ENCODE measurements at regions not wholly inside any gene's neighbourhood (a gene's known extent, or its start where the extent isn't known, plus 50 kb on each side); places are given as distances from the start of the nearest gene placed in this dataset.
A peak's percentile ranks its signal among the peaks of the same experiment; 100 is the strongest.

- Mint-ChIP-seq H3K4me3 (no peak overlapping the region), H3K27ac (no peak overlapping the region), H3K4me1 (ENCODE audit: low read depth) (no peaks in the 10 kb centered on the region), H3K36me3 (ENCODE audit: low read depth) (no peaks in the 10 kb centered on the region), H3K9me3 (no peaks in the 10 kb centered on the region), H3K27me3 (no peaks in the 10 kb centered on the region)
- no peak for DNase-seq
- CTCF ChIA-PET: no interaction called here
- H3K4me1 ChIP-seq (ENCODE audit: insufficient read depth, low read length): no peaks in the 10 kb centered on the region
- H3K27ac ChIP-seq (ENCODE audit: low read depth in 1 of 2, low read length in 2 of 2): no peak overlapping the region
- POLR2A ChIA-PET: no interaction called here
- no peak overlapping the region for H3K4me3 ChIP-seq (ENCODE audit: low read length)
- H3K27me3 ChIP-seq (ENCODE audit: control insufficient read depth in 1 of 2, insufficient read depth in 2 of 2, low read length in 2 of 2): peaks cover 0 to 4% of the 10 kb centered on the region in 2 experiments
- TF ChIP-seq CTCF (IDR thresholded peaks at IDR 0.05): no peak
- intact Hi-C loops (cut with DNase I, micrococcal nuclease): no loop called here
- no peaks in the 10 kb centered on the region for H3K9me3 ChIP-seq (ENCODE audit: control insufficient read depth in 1 of 2, insufficient read depth in 1 of 2, low read length in 2 of 2)
- no peaks in the 10 kb centered on the region for H3K36me3 ChIP-seq (ENCODE audit: insufficient read depth, low read length)
- no peak for ATAC-seq (ENCODE audit: poor library complexity)
These were observed 141.9 kb downstream of the FCRL5 start for GRCh38 chr1:157410457-157410856.

GRCh38 chr1:157409927-157410326 is 142.4 kb downstream of the FCRL5 start:
- no peaks in the 10 kb centered on the region for H3K4me1 Mint-ChIP-seq (ENCODE audit: low read depth)
- H3K4me3 Mint-ChIP-seq: no peak overlapping the region
- H3K36me3 Mint-ChIP-seq (ENCODE audit: low read depth): no peaks in the 10 kb centered on the region
- Histone ChIP-seq H3K4me1 (ENCODE audit: insufficient read depth, low read length) (no peaks in the 10 kb centered on the region), H3K27me3 (ENCODE audit: control insufficient read depth in 1 of 2, insufficient read depth in 2 of 2, low read length in 2 of 2) (no peaks in the 10 kb centered on the region), H3K4me3 (ENCODE audit: low read length) (no peak overlapping the region), H3K27ac (ENCODE audit: low read depth in 1 of 2, low read length in 2 of 2) (no peak overlapping the region), H3K36me3 (ENCODE audit: insufficient read depth, low read length) (no peaks in the 10 kb centered on the region), H3K9me3 (ENCODE audit: control insufficient read depth in 1 of 2, insufficient read depth in 1 of 2, low read length in 2 of 2) (no peaks in the 10 kb centered on the region)
- ChIA-PET CTCF (no interaction called here), POLR2A (no interaction called here)
- no peaks in the 10 kb centered on the region for H3K9me3 Mint-ChIP-seq
- intact Hi-C loops (cut with DNase I, micrococcal nuclease): no loop called here
- H3K27me3 Mint-ChIP-seq: no peaks in the 10 kb centered on the region
- ATAC-seq (ENCODE audit: poor library complexity) (no peak), DNase-seq (no peak)
- TF ChIP-seq CTCF (IDR thresholded peaks at IDR 0.05): no peak
- H3K27ac Mint-ChIP-seq: no peak overlapping the region

DNA sequence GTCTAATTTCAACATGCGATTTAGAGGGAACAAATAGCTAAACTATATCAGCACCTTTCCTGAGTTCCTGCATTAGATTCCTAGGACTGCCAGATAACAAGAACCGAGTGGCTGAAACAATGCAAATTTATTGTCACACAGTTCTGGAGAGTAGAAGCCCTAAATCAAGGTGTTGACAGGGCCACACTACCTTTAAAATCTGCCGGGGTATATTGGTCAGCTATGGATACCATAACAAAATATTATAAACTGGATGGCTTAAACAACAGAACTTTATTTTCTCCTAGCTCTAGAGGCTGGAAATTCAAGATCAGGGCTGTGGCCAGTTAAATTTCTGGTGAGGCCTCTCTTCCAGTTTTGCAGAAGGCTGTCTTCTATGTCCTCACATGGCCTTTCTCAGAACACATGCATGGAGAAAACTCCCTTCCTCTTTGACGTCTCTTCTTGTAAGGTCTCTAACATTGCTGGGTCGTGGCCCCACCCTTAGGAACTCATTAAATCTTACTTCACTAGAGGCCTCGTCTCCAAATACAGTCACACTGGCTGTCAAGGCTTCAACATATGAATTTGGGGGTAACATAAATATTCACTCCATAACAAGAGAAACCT is 144.3 kb downstream of the FCRL5 start:
- peaks cover 3% of the 10 kb centered on the region for H3K27me3 Mint-ChIP-seq
- peaks cover 0 to 6% of the 10 kb centered on the region in 2 experiments for H3K27me3 ChIP-seq (ENCODE audit: control insufficient read depth in 1 of 2, insufficient read depth in 2 of 2, low read length in 2 of 2)
- peaks cover 3% of the 10 kb centered on the region for H3K4me1 ChIP-seq (ENCODE audit: insufficient read depth, low read length)
- no peak overlapping the region for H3K27ac Mint-ChIP-seq
- DNase-seq (peak in 1 of 14 experiments; percentile 11), ATAC-seq (ENCODE audit: poor library complexity) (no peak)
- H3K4me3 Mint-ChIP-seq: no peak overlapping the region
- intact Hi-C loops (cut with DNase I, micrococcal nuclease): no loop called here
- H3K4me1 Mint-ChIP-seq (ENCODE audit: low read depth): no peaks in the 10 kb centered on the region
- H3K36me3 ChIP-seq (ENCODE audit: insufficient read depth, low read length): no peaks in the 10 kb centered on the region
- no peak overlapping the region for H3K4me3 ChIP-seq (ENCODE audit: low read length)
- H3K9me3 Mint-ChIP-seq: no peaks in the 10 kb centered on the region
- ChIA-PET CTCF (no interaction called here), POLR2A (no interaction called here)
- no peaks in the 10 kb centered on the region for H3K9me3 ChIP-seq (ENCODE audit: control insufficient read depth in 1 of 2, insufficient read depth in 1 of 2, low read length in 2 of 2)
- no peak overlapping the region for H3K27ac ChIP-seq (ENCODE audit: low read depth in 1 of 2, low read length in 2 of 2)
- TF ChIP-seq CTCF (IDR thresholded peaks at IDR 0.05): no peak
- H3K36me3 Mint-ChIP-seq (ENCODE audit: low read depth): no peaks in the 10 kb centered on the region
